Loucy (cell line): ENCODE measurements at regions not wholly inside any gene's neighbourhood (a gene's known extent, or its start where the extent isn't known, plus 50 kb on each side); places are given as distances from the start of the nearest gene placed in this dataset.
A peak's percentile ranks its signal among the peaks of the same experiment; 100 is the strongest.

ENCODE experiments used
- H2AFZ ChIP-seq: fragments of 200-600 bp; sonication (generic); 2 replicates; pipeline ENCODE4 v1.6.0; 2016; ENCODE audit warnings: antibody characterized with exemption, mild to moderate bottlenecking, low read length, moderate library complexity
- H3F3A ChIP-seq: fragments of 200-600 bp; 2 replicates; pipeline ENCODE4 v1.6.0; 2016; ENCODE audit warnings: antibody characterized with exemption, low read depth, mild to moderate bottlenecking
- H3K27me3 ChIP-seq: fragments of 200-600 bp; sonication (generic); 2 replicates; pipeline ENCODE4 v1.6.1; 2014; ENCODE audit warnings: low read length, mild to moderate bottlenecking; ENCODE audit not compliant: insufficient read depth, poor library complexity, severe bottlenecking
- H3K36me3 ChIP-seq: fragments of 200-600 bp; sonication (generic); 2 replicates; pipeline ENCODE4 v1.6.1; 2016; ENCODE audit warnings: low read length; ENCODE audit not compliant: insufficient read depth
- H3K4me1 ChIP-seq: fragments of 200-600 bp; sonication (generic); 2 replicates; pipeline ENCODE4 v1.5.1; 2014; ENCODE audit warnings: low read length, mild to moderate bottlenecking; ENCODE audit not compliant: insufficient read depth, poor library complexity, severe bottlenecking
- H3K4me2 ChIP-seq: fragments of 200-600 bp; sonication (generic); 2 replicates; pipeline ENCODE4 v1.6.0; 2014; ENCODE audit warnings: antibody characterized with exemption, low read length, low read depth, mild to moderate bottlenecking; ENCODE audit not compliant: poor library complexity, severe bottlenecking
- H3K4me3 ChIP-seq: fragments of 200-600 bp; sonication (generic); 2 replicates; pipeline ENCODE4 v1.5.1; 2014; ENCODE audit warnings: low read length, mild to moderate bottlenecking, mixed read lengths; ENCODE audit not compliant: poor library complexity, severe bottlenecking
- H3K79me2 ChIP-seq: fragments of 200-600 bp; sonication (generic); 2 replicates; pipeline ENCODE4 v1.6.1; 2014; ENCODE audit warnings: low read length; ENCODE audit not compliant: insufficient read depth
- H3K9ac ChIP-seq: fragments of 200-600 bp; sonication (generic); 2 replicates; pipeline ENCODE4 v1.6.0; 2014; ENCODE audit warnings: mild to moderate bottlenecking, low read depth, low read length, moderate library complexity; ENCODE audit not compliant: poor library complexity, severe bottlenecking
- H3K9me2 ChIP-seq: fragments of 200-600 bp; sonication (generic); replicated peaks from 2 replicates; pipeline ENCODE4 v1.6.1; 2016; ENCODE audit warnings: low read depth, low read length, mixed read lengths
- H3K9me3 ChIP-seq: fragments of 200-600 bp; sonication (generic); 2 replicates; pipeline ENCODE4 v1.6.1; 2014; ENCODE audit warnings: mild to moderate bottlenecking, antibody characterized with exemption, low read length, low read depth; ENCODE audit not compliant: insufficient read depth
- H4K20me1 ChIP-seq: fragments of 200-600 bp; sonication (generic); 2 replicates; pipeline ENCODE4 v1.6.0; 2014; ENCODE audit warnings: antibody characterized with exemption, low read length, mild to moderate bottlenecking; ENCODE audit not compliant: insufficient read depth, poor library complexity, severe bottlenecking
- CTCF ChIP-seq: fragments of 200-600 bp; sonication (generic); conservative IDR thresholded peaks from 2 replicates; pipeline ENCODE4 v1.5.1; 2014; ENCODE audit warnings: mild to moderate bottlenecking, antibody characterized with exemption, low read length
- EZH2phosphoT487 ChIP-seq: fragments of 200-600 bp; IDR thresholded peaks from 2 replicates; pipeline ENCODE4 v1.6.1; 2018; ENCODE audit warnings: antibody characterized with exemption, mild to moderate bottlenecking, moderate library complexity, borderline replicate concordance

GRCh38 chr2:128388499-128388941 lies 69.9 kb upstream of the HS6ST1 start:
- H3K4me3 ChIP-seq, result no peak overlapping the region

GRCh38 chr2:128389388-128390086 lies 70.9 kb upstream of the HS6ST1 start:
- no peak overlapping the region for H2AFZ ChIP-seq
- H3K4me1 ChIP-seq, result peaks cover 21% of the 10 kb centered on the region
- H3K4me3 ChIP-seq, result no peak overlapping the region
- H3K4me2 ChIP-seq, result no peak overlapping the region
- no peaks in the 10 kb centered on the region for H3K36me3 ChIP-seq
- no peaks in the 10 kb centered on the region for H3K9me3 ChIP-seq
- TF ChIP-seq EZH2phosphoT487 (no peak), CTCF (no peak)
- H3K9ac ChIP-seq, result no peak overlapping the region
- no peaks in the 10 kb centered on the region for H3F3A ChIP-seq
- no peaks in the 10 kb centered on the region for H3K9me2 ChIP-seq
- H3K79me2 ChIP-seq, result no peaks in the 10 kb centered on the region
- H3K27me3 ChIP-seq, result no peaks in the 10 kb centered on the region
- no peaks in the 10 kb centered on the region for H4K20me1 ChIP-seq

More at GRCh38 chr2:128388499-128388941, 69.9 kb upstream of the HS6ST1 start:
- H3F3A ChIP-seq, result no peaks in the 10 kb centered on the region
- peak overlapping the region; percentile 20 for H3K4me2 ChIP-seq
- H4K20me1 ChIP-seq, result no peaks in the 10 kb centered on the region
- H3K27me3 ChIP-seq, result no peaks in the 10 kb centered on the region
- no peak overlapping the region for H2AFZ ChIP-seq
- H3K4me1 ChIP-seq, result peaks cover 21% of the 10 kb centered on the region
- TF ChIP-seq CTCF (no peak), EZH2phosphoT487 (no peak)
- no peaks in the 10 kb centered on the region for H3K79me2 ChIP-seq
- H3K9me2 ChIP-seq, result no peaks in the 10 kb centered on the region
- H3K36me3 ChIP-seq, result no peaks in the 10 kb centered on the region
- no peaks in the 10 kb centered on the region for H3K9me3 ChIP-seq
- no peak overlapping the region for H3K9ac ChIP-seq

GRCh38 chr2:128390256-128390990 lies 71.8 kb upstream of the HS6ST1 start:
- no peaks in the 10 kb centered on the region for H4K20me1 ChIP-seq
- H3K36me3 ChIP-seq, result no peaks in the 10 kb centered on the region
- H3K4me1 ChIP-seq, result peaks cover 25% of the 10 kb centered on the region
- H3K9ac ChIP-seq, result no peak overlapping the region
- H3K9me2 ChIP-seq, result no peaks in the 10 kb centered on the region
- H3K4me3 ChIP-seq, result no peak overlapping the region
- no peaks in the 10 kb centered on the region for H3K79me2 ChIP-seq
- H3K27me3 ChIP-seq, result no peaks in the 10 kb centered on the region
- TF ChIP-seq EZH2phosphoT487 (no peak), CTCF (no peak)
- H3K4me2 ChIP-seq, result no peak overlapping the region
- no peaks in the 10 kb centered on the region for H3F3A ChIP-seq
- no peaks in the 10 kb centered on the region for H3K9me3 ChIP-seq
- no peak overlapping the region for H2AFZ ChIP-seq
